ENCODE measurements at regions not wholly inside any gene's neighbourhood (a gene's known extent, or its start where the extent isn't known, plus 50 kb on each side); places are given as distances from the start of the nearest gene placed in this dataset.

- no peaks in the 10 kb centered on the region for H3K4me1 ChIP-seq (ENCODE audit: control insufficient read depth in 1 of 2, insufficient read depth in 2 of 2, low read length in 2 of 2)
- H3K4ac ChIP-seq (ENCODE audit: low read depth, low read length), result no peak overlapping the region
- no peak overlapping the region for H4K91ac ChIP-seq (ENCODE audit: low read depth, low read length)
- H3K14ac ChIP-seq (ENCODE audit: low read length), result no peak overlapping the region
- H3K79me1 ChIP-seq (ENCODE audit: low read length), result no peaks in the 10 kb centered on the region
- no peak overlapping the region for H2BK120ac ChIP-seq (ENCODE audit: insufficient read depth, low read length, poor library complexity)
- no peak overlapping the region for H2AFZ ChIP-seq (ENCODE audit: insufficient read depth, low read length, poor library complexity)
- H2AK5ac ChIP-seq (ENCODE audit: low read length), result no peak overlapping the region
- H3K9ac ChIP-seq (ENCODE audit: low read length), result no peak overlapping the region
- H2BK12ac ChIP-seq (ENCODE audit: low read length), result no peak overlapping the region
- H2BK5ac ChIP-seq (ENCODE audit: low read depth, low read length, poor library complexity), result no peak overlapping the region
- H3K27ac ChIP-seq (ENCODE audit: low read depth, low read length), result no peak overlapping the region
- H3K23ac ChIP-seq (ENCODE audit: low read length), result no peak overlapping the region
- H4K12ac ChIP-seq (ENCODE audit: low read depth, low read length), result no peak overlapping the region
- H3K18ac ChIP-seq (ENCODE audit: low read length), result no peak overlapping the region
- DNase-seq, result no peak
- no peaks in the 10 kb centered on the region for H3K27me3 ChIP-seq (ENCODE audit: insufficient read depth, low read length)
- no peaks in the 10 kb centered on the region for H3K9me3 ChIP-seq (ENCODE audit: insufficient read depth, low read depth, low read length)
- no peak overlapping the region for H3K4me2 ChIP-seq (ENCODE audit: low read length)
- WGBS (ENCODE audit: extremely low coverage, insufficient coverage, insufficient read length), result no CpG with 5 or more reads among the region's 1 CpG
- H3K79me2 ChIP-seq (ENCODE audit: control insufficient read depth, insufficient read depth, low read length, poor library complexity), result no peaks in the 10 kb centered on the region
- no peaks in the 10 kb centered on the region for H3K36me3 ChIP-seq (ENCODE audit: control insufficient read depth in 1 of 2, insufficient read depth in 2 of 2, low read length in 2 of 2)
- no peak overlapping the region for H3K4me3 ChIP-seq (ENCODE audit: low read depth, low read length)
- no peak overlapping the region for H4K8ac ChIP-seq (ENCODE audit: low read depth, low read length)
Measured at GRCh38 chr9:27747450-27747849, 174.2 kb upstream of the C9orf72 start.

GRCh38 chr9:27749838-27750237 is 176.6 kb upstream of the C9orf72 start:
- no peak overlapping the region for H3K27ac ChIP-seq (ENCODE audit: low read depth, low read length)
- no peak overlapping the region for H4K91ac ChIP-seq (ENCODE audit: low read depth, low read length)
- H3K4me1 ChIP-seq (ENCODE audit: control insufficient read depth in 1 of 2, insufficient read depth in 2 of 2, low read length in 2 of 2), result no peaks in the 10 kb centered on the region
- no peak overlapping the region for H4K12ac ChIP-seq (ENCODE audit: low read depth, low read length)
- no peak overlapping the region for H3K4me3 ChIP-seq (ENCODE audit: low read depth, low read length)
- H2BK12ac ChIP-seq (ENCODE audit: low read length), result no peak overlapping the region
- H3K9me3 ChIP-seq (ENCODE audit: insufficient read depth, low read depth, low read length), result no peaks in the 10 kb centered on the region
- no peak overlapping the region for H3K14ac ChIP-seq (ENCODE audit: low read length)
- H2BK120ac ChIP-seq (ENCODE audit: insufficient read depth, low read length, poor library complexity), result no peak overlapping the region
- no peak overlapping the region for H2BK5ac ChIP-seq (ENCODE audit: low read depth, low read length, poor library complexity)
- H3K23ac ChIP-seq (ENCODE audit: low read length), result no peak overlapping the region
- peak overlapping the region; percentile 2 for H3K9ac ChIP-seq (ENCODE audit: low read length)
- H3K79me2 ChIP-seq (ENCODE audit: control insufficient read depth, insufficient read depth, low read length, poor library complexity), result no peaks in the 10 kb centered on the region
- no peaks in the 10 kb centered on the region for H3K36me3 ChIP-seq (ENCODE audit: control insufficient read depth in 1 of 2, insufficient read depth in 2 of 2, low read length in 2 of 2)
- no peak for DNase-seq
- no peak overlapping the region for H3K4ac ChIP-seq (ENCODE audit: low read depth, low read length)
- H4K8ac ChIP-seq (ENCODE audit: low read depth, low read length), result no peak overlapping the region
- no peaks in the 10 kb centered on the region for H3K79me1 ChIP-seq (ENCODE audit: low read length)
- WGBS (ENCODE audit: extremely low coverage, insufficient coverage, insufficient read length), result no CpG with 5 or more reads among the region's 2 CpGs
- H3K4me2 ChIP-seq (ENCODE audit: low read length), result no peak overlapping the region
- H3K27me3 ChIP-seq (ENCODE audit: insufficient read depth, low read length), result no peaks in the 10 kb centered on the region
- no peak overlapping the region for H3K18ac ChIP-seq (ENCODE audit: low read length)
- no peak overlapping the region for H2AFZ ChIP-seq (ENCODE audit: insufficient read depth, low read length, poor library complexity)
- H2AK5ac ChIP-seq (ENCODE audit: low read length), result no peak overlapping the region

GRCh38 chr9:27750566-27750965 is 177.3 kb upstream of the C9orf72 start:
- Histone ChIP-seq H3K27ac (ENCODE audit: low read depth, low read length) (no peak overlapping the region), H3K9ac (ENCODE audit: low read length) (no peak overlapping the region), H3K18ac (ENCODE audit: low read length) (no peak overlapping the region), H2BK120ac (ENCODE audit: insufficient read depth, low read length, poor library complexity) (no peak overlapping the region), H3K4me2 (ENCODE audit: low read length) (no peak overlapping the region), H3K4ac (ENCODE audit: low read depth, low read length) (no peak overlapping the region), H3K79me2 (ENCODE audit: control insufficient read depth, insufficient read depth, low read length, poor library complexity) (no peaks in the 10 kb centered on the region), H4K12ac (ENCODE audit: low read depth, low read length) (no peak overlapping the region), H2AFZ (ENCODE audit: insufficient read depth, low read length, poor library complexity) (no peak overlapping the region), H3K23ac (ENCODE audit: low read length) (no peak overlapping the region), H3K36me3 (ENCODE audit: control insufficient read depth in 1 of 2, insufficient read depth in 2 of 2, low read length in 2 of 2) (no peaks in the 10 kb centered on the region), H3K4me1 (ENCODE audit: control insufficient read depth in 1 of 2, insufficient read depth in 2 of 2, low read length in 2 of 2) (no peaks in the 10 kb centered on the region), H3K9me3 (ENCODE audit: insufficient read depth, low read depth, low read length) (no peaks in the 10 kb centered on the region), H4K91ac (ENCODE audit: low read depth, low read length) (no peak overlapping the region), H2AK5ac (ENCODE audit: low read length) (no peak overlapping the region), H3K4me3 (ENCODE audit: low read depth, low read length) (no peak overlapping the region), H4K8ac (ENCODE audit: low read depth, low read length) (no peak overlapping the region), H3K79me1 (ENCODE audit: low read length) (no peaks in the 10 kb centered on the region), H2BK5ac (ENCODE audit: low read depth, low read length, poor library complexity) (no peak overlapping the region), H2BK12ac (ENCODE audit: low read length) (no peak overlapping the region), H3K14ac (ENCODE audit: low read length) (no peak overlapping the region), H3K27me3 (ENCODE audit: insufficient read depth, low read length) (no peaks in the 10 kb centered on the region)
- DNase-seq, result no peak
- no CpG with 5 or more reads among the region's 3 CpGs for WGBS (ENCODE audit: extremely low coverage, insufficient coverage, insufficient read length)

- Histone ChIP-seq H4K12ac (ENCODE audit: low read depth, low read length) (no peak overlapping the region), H3K27ac (ENCODE audit: low read depth, low read length) (no peak overlapping the region), H3K9me3 (ENCODE audit: insufficient read depth, low read depth, low read length) (peaks cover 2% of the 10 kb centered on the region), H3K4ac (ENCODE audit: low read depth, low read length) (no peak overlapping the region), H3K4me3 (ENCODE audit: low read depth, low read length) (no peak overlapping the region), H2BK12ac (ENCODE audit: low read length) (no peak overlapping the region), H2AFZ (ENCODE audit: insufficient read depth, low read length, poor library complexity) (no peak overlapping the region), H2AK5ac (ENCODE audit: low read length) (no peak overlapping the region), H3K14ac (ENCODE audit: low read length) (no peak overlapping the region), H4K91ac (ENCODE audit: low read depth, low read length) (no peak overlapping the region), H3K79me2 (ENCODE audit: control insufficient read depth, insufficient read depth, low read length, poor library complexity) (no peaks in the 10 kb centered on the region), H2BK120ac (ENCODE audit: insufficient read depth, low read length, poor library complexity) (no peak overlapping the region), H4K8ac (ENCODE audit: low read depth, low read length) (no peak overlapping the region), H3K18ac (ENCODE audit: low read length) (no peak overlapping the region), H3K9ac (ENCODE audit: low read length) (no peak overlapping the region), H3K4me2 (ENCODE audit: low read length) (no peak overlapping the region), H3K36me3 (ENCODE audit: control insufficient read depth in 1 of 2, insufficient read depth in 2 of 2, low read length in 2 of 2) (no peaks in the 10 kb centered on the region), H3K23ac (ENCODE audit: low read length) (no peak overlapping the region), H3K4me1 (ENCODE audit: control insufficient read depth in 1 of 2, insufficient read depth in 2 of 2, low read length in 2 of 2) (no peaks in the 10 kb centered on the region), H3K79me1 (ENCODE audit: low read length) (no peaks in the 10 kb centered on the region), H2BK5ac (ENCODE audit: low read depth, low read length, poor library complexity) (no peak overlapping the region), H3K27me3 (ENCODE audit: insufficient read depth, low read length) (no peaks in the 10 kb centered on the region)
- 100% methylated on average over 1 of the region's 4 CpGs for WGBS (ENCODE audit: extremely low coverage, insufficient coverage, insufficient read length)
- DNase-seq, result no peak
Measured at GRCh38 chr9:27752069-27752468, 178.8 kb upstream of the C9orf72 start.
